HG03439 (cell line): ENCODE measurements at regions not wholly inside any gene's neighbourhood (a gene's known extent, or its start where the extent isn't known, plus 50 kb on each side); places are given as distances from the start of the nearest gene placed in this dataset.

Experiments
- ATAC-seq: cut with Tn5 transposase; IDR thresholded peaks from one replicate; pipeline ENCODE4 v1.9.1; 2021; ENCODE audit warnings: mild to moderate bottlenecking, moderate library complexity; ENCODE audit not compliant: unreplicated experiment

- ATAC-seq, result no peak
These were observed 229.7 kb upstream of the RPL38 start for GRCh38 chr17:73973586-73974409.

DNA sequence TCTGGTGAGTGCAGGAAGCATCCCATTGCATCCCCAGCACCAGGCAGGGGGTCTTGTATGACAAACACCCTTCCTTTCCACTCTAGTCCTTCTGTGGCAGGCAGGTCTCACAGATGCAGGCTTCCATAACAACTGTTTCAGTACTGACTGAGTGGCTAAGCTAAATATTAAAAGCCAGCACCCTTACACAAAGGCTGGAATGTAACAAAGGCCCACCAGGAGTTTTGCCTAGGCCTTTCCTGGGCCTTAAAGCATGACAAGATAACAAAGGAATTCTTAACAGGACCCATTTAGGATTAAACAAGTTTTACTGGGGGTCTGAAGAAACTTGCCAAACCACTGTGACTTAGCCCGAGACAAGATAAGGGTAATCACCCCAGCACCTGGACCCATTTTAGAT lies 228.9 kb upstream of the RPL38 start:
- no peak for ATAC-seq

DNA sequence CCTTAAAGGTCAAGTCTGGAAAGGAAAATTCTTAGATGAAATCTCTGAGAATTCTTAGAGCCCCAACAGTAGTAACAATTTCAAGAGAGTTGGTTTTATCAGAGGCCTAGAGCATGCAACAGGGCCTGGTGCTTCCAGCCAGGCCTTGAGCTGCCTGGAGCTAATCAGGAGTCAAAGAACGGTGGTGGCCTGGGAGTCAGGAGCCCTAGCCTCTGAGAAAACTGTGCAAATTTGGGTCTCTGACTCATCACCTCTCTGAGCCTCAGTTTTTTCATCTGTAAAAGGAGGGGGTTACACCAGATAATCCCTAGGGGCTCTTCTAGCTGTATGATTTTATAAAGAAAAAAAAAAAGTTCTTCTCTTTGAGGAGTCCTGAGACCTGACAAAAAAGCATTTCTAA lies 227.3 kb upstream of the RPL38 start:
- no peak for ATAC-seq

DNA sequence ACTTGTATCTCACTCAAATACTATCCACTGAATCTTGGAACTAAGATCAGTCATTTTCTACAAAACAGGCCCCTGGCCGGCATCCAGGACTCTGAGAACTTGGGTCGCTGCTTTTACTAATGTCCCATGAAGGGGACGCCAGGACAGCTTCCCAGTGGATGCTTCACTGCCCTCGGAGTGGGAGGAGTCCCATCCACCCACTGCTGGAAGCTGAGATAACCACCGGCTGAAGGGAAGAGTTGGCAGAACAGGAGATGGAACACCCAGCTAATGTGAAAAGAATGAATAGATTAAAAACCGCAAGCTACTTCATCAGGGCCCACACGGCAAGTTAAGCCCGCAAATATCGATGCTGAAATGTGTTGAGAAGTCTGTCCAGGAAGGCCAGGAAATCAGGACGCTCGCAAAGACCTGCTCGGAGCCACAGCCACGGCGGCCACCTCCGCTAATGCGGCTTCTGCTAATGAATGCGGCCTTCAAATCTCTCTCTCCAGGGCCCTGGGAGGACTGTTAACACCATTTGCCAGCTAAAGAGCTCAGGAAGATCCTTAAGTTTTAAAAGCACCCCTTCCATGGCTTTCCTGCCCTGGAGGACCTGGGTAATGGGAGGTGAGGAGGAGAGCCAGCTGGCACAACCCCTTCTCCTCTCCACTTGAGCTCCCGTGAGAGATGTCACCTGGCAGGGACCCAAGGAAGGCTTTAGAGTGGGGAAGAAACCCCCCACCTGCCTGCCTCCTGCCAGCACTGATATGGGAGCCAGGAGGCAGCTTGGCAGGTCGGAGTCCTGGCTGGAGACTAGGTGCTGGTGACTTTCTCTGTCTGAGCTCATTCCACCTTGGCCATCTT lies 226.6 kb upstream of the RPL38 start:
- no peak for ATAC-seq

DNA sequence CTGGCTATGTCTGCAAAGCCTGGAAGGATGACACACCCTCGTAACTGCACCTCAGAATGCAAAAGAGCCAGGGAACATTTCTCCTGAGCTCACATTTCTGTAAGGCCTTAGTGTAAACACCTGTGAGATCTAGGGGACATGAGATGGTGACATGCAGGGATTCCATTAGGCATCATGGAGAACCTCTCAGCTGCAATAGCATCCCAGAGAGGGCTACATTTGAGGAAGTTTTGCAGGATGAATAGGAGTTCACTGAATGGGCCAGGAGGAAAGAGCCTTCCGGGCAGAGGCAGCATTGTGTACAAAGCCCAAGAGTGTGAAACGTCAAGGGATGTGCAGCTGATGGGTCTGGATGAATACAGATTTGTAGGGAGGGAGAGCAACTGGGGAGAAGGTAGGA lies 223.0 kb upstream of the RPL38 start:
- no peak for ATAC-seq

GRCh38 chr17:73982871-73983270 lies 220.6 kb upstream of the RPL38 start:
- ATAC-seq, result no peak

GRCh38 chr17:73983621-73984400 lies 219.7 kb upstream of the RPL38 start:
- ATAC-seq, result no peak

DNA sequence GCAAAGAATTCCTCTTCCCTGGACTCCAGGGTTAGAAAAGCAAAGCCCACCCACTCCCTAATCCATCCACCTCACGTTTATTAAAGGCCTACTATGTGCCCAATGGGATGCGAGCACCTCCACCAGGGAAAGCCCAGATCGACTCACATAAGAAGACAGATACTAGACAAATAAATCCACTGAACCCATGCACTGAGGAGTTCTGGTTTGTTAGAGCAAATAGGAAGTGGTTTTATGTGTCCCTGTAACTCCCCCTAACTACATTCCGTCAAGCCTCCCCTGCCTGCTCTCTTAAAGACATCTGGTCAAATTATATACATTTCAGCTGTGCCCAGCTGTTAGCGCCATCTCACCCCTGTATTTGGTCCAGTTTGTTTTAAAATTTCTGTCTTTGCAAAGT lies 218.5 kb upstream of the RPL38 start:
- no peak for ATAC-seq

DNA sequence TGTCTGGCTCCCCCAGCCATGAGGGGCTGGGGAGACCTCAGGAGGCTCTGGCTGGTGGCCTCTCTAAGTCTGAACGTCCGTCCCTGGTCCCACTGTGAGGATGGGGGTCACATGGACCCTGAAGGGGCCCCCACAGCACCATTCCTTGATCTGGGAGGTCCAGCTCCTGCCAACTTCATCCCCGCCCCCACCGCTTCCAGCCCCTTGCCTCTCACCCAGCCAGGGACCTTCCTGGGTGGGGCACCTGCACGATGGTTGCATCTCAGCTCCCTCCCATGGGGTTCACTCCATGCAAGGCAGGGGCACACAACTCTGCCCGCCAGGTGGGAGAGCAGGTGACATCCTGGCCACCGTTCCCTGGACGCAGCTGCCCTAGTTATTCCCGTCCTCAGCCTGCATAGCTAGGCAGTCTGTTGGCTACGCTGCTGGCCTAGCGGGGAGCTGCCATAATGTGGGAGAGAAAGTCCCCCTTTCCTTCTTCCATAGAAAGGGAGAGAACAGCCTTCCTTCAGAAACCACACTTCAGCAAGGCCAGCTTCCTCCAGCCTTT lies 217.9 kb upstream of the RPL38 start:
- ATAC-seq, result no peak

DNA sequence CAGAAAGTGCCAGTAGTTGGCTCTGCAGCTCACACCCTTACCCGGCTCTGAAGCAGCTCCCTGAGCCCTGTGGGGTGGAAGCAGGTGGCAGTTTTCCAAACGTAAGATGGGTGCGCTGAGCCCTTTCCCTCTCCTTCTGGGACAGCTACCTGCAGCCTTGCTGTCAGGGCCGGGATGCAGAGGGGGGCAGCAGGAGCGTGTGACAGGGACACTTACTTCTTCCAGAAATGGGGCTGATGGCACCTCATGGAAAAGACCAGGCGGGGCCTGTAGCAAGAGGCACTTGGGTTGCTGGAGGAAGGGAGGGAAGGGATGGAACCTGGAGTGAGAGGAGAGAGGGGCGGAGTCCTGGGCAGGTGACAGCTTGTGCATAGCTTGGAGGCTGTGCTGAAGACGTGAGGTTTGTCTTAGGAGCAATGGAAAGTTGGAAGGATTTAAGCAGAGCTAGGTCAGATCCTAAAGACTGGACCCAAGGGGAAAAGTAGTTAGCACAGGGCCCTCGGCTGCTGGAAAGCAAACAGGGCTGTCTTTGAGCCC lies 216.8 kb upstream of the RPL38 start:
- no peak for ATAC-seq

GRCh38 chr17:73987395-73987794 lies 216.1 kb upstream of the RPL38 start:
- no peak for ATAC-seq

GRCh38 chr17:73987845-73988509 lies 215.5 kb upstream of the RPL38 start:
- ATAC-seq, result no peak

DNA sequence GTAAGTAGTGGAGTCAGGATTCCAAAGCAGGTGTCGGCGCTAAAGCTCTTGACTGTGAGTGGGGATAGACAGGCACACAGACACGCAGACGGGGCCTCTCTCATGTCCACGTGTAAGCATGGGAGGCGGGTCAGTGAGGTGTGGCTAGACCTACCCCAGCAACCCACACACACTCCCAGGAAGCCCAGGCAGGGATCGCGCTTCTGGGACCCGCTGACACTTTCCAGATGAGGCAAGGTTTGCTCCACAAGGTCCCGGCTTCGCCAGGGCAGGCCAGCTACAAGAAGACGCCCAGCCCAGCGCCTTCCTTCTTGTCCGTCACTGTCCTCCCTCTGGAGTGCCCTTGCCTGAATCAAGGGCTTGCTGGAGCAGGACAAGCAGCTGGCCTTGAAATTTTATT lies 213.8 kb upstream of the RPL38 start:
- no peak for ATAC-seq

GRCh38 chr17:73990290-73990689 lies 213.2 kb upstream of the RPL38 start:
- ATAC-seq, result no peak

DNA sequence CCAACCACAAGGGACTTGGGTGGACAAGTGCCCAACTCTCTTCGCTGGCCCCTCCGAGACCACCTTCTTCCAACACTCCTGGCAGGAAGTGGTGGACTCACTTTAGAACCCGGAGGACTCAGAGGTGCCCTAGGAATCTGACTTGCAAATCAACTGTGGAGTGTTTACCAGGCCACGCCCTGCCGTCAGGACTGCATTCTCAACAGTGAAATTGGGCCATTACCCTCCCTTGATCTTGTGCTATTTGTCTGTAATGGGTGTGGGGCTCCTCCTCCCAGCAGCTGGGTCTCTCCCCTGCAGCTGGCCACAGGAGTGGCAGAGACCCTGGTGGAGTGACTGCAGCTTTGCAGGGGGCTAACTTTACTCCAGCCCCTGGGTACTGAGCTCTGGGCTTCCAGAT lies 212.2 kb upstream of the RPL38 start:
- ATAC-seq, result no peak

DNA sequence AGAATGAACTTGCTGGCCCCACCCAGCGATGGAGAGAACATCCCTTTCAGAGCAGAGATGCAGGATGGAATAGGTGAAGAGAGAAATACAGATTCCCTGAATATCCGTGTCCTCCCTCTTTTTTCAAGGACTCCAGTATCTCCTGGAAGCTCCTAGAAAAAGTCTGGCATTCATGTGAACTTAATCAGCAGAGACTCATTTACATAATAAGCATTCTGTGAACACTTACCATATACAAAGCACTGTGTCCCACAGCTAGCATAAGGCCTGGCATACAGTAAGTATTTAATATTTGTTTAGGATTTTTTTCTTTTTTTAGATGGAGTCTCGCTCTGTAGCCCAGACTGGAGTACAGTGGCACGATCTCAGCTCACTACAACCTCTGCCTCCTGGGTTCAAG lies 208.5 kb upstream of the RPL38 start:
- no peak for ATAC-seq

- no peak for ATAC-seq
These were observed 206.4 kb upstream of the RPL38 start for GRCh38 chr17:73997059-73997458.

- ATAC-seq, result no peak
These were observed 205.2 kb upstream of the RPL38 start for GRCh38 chr17:73998249-73998648.

- ATAC-seq, result no peak
These were observed 204.5 kb upstream of the RPL38 start for GRCh38 chr17:73998653-73999645.
